ENCODE measurements at regions not wholly inside any gene's neighbourhood (a gene's known extent, or its start where the extent isn't known, plus 50 kb on each side); places are given as distances from the start of the nearest gene placed in this dataset.

DNA sequence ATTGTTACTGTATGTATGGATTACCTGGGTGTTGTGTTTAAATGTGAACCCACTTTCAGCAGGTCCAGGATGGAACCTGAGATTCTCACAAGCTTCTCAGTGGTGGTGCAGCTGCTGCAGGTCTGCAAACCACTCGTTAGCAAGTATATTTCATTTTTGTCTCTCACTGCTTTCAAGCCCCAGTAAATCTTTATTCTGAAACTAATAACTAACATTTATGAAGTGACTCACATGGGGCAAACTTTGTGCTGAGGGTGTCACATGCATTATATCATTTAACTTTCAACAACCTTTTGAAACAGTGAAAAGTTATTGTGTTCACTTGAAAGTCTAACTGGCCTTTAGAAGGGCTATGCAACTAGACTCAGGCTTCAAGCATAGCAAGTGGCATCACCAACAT is 98.9 kb upstream of the DYNLRB2 start:
- H3K27ac ChIP-seq: no peak overlapping the region
- H3K9me3 ChIP-seq: no peaks in the 10 kb centered on the region
- TF ChIP-seq POLR2A (IDR thresholded peaks at IDR 0.05): no peak
- no peak for TF ChIP-seq EP300 (IDR thresholded peaks at IDR 0.05)
- TF ChIP-seq, protein P1, sequence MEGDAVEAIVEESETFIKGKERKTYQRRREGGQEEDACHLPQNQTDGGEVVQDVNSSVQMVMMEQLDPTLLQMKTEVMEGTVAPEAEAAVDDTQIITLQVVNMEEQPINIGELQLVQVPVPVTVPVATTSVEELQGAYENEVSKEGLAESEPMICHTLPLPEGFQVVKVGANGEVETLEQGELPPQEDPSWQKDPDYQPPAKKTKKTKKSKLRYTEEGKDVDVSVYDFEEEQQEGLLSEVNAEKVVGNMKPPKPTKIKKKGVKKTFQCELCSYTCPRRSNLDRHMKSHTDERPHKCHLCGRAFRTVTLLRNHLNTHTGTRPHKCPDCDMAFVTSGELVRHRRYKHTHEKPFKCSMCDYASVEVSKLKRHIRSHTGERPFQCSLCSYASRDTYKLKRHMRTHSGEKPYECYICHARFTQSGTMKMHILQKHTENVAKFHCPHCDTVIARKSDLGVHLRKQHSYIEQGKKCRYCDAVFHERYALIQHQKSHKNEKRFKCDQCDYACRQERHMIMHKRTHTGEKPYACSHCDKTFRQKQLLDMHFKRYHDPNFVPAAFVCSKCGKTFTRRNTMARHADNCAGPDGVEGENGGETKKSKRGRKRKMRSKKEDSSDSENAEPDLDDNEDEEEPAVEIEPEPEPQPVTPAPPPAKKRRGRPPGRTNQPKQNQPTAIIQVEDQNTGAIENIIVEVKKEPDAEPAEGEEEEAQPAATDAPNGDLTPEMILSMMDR (IDR thresholded peaks at IDR 0.05): no peak
- no peak for TF ChIP-seq POLR2AphosphoS5 (IDR thresholded peaks at IDR 0.05)
- no peak for DNase-seq
- no peaks in the 10 kb centered on the region for H3K27me3 ChIP-seq
- H3K4me3 ChIP-seq: no peak overlapping the region
- intact Hi-C loops (cut with DNase I; ENCODE audit: low total_unique reads): no loop called here
- no peaks in the 10 kb centered on the region for H3K4me1 ChIP-seq
- 66 to 74% (median 69%) methylated on average over 1 of the region's 1 CpG for WGBS, 5 donors
- no peaks in the 10 kb centered on the region for H3K36me3 ChIP-seq

DNA sequence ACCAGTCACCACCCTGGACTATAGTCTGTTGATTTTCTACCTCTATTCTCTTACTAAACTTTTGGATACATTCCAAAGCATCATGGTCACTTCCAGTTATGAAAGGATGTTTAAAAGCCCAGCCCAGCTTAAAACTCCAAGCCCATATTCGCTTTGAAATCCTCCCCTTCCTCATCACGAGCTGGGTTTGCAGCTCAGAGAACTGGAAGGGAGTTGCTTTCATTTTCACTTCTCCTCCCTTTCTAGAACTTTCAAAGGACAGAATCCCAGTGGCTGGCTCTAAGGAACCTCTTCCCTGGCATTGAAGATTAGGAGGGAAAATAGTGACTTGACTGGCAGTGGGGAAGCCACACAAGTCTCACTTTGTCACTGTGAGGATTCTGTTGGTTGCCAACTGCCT is 100.1 kb upstream of the DYNLRB2 start:
- no peaks in the 10 kb centered on the region for H3K27me3 ChIP-seq
- DNase-seq: peak in 1 of 2 donors; percentile 18

DNA sequence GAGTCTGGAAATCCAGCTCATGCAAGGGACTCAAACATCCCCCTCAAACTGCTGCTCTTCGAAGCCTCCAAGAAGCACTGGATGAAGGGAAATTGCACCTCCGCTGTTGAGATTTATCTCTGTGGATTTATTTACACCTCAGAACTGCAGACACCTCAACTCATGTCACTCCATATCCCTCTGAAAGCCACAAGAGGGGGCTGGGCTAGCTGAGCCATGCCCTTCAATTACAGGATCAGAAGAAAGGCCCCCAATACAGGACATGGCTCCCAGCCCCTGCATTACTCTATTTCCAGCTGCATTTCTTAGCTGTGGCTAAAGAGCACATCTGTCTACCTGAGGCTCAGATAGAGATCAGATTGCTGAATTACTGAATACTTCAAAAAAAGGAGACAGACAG is 103.1 kb upstream of the DYNLRB2 start:
- intact Hi-C loops (cut with DNase I; ENCODE audit: low total_unique reads): no loop called here
- TF ChIP-seq POLR2AphosphoS5 (IDR thresholded peaks at IDR 0.05): no peak
- no peak for TF ChIP-seq POLR2A (IDR thresholded peaks at IDR 0.05)
- no peak for TF ChIP-seq EP300 (IDR thresholded peaks at IDR 0.05)
- TF ChIP-seq, protein P1 (IDR thresholded peaks at IDR 0.05): no peak
- WGBS, 5 donors: 85 to 96% (median 93%) methylated on average over 2 of the region's 2 CpGs
- Histone ChIP-seq H3K27ac (no peak overlapping the region), H3K4me1 (no peaks in the 10 kb centered on the region), H3K4me3 (no peak overlapping the region), H3K9me3 (no peaks in the 10 kb centered on the region), H3K36me3 (no peaks in the 10 kb centered on the region), H3K27me3 (peaks cover 0 to 7% (median 0%) of the 10 kb centered on the region in 3 donors)
- no peak for DNase-seq

More for the DNA sequence above, 100.1 kb upstream of the DYNLRB2 start:
- no peak overlapping the region for H3K4me3 ChIP-seq
- no peaks in the 10 kb centered on the region for H3K4me1 ChIP-seq
- no peaks in the 10 kb centered on the region for H3K36me3 ChIP-seq
- TF ChIP-seq, protein P1 (IDR thresholded peaks at IDR 0.05): no peak
- no peak for TF ChIP-seq EP300 (IDR thresholded peaks at IDR 0.05)
- no peak for TF ChIP-seq POLR2A (IDR thresholded peaks at IDR 0.05)
- TF ChIP-seq POLR2AphosphoS5 (IDR thresholded peaks at IDR 0.05): no peak
- no peaks in the 10 kb centered on the region for H3K9me3 ChIP-seq
- WGBS, 5 donors: 36 to 55% (median 48%) methylated on average over 2 of the region's 2 CpGs
- H3K27ac ChIP-seq: no peak overlapping the region
- intact Hi-C loops (cut with DNase I; ENCODE audit: low total_unique reads): no loop called here

DNA sequence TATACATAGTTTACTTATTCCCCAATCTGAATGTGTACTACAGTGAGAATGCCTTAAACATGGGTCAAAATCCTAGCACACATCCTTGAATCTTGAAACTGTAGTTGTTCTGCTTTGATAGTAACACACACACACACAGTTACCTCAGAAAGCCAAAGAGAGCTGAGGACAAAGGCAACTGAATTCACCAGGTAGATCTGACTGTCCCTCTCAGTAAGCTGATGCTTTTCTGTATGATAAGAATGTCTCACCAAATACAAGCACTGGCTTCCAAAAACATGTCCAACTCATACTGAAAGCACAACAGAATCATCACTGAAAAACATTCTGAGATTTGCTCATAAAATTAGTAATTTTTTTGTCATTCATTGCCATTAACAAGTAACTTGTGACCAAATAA is 104.3 kb upstream of the DYNLRB2 start:
- TF ChIP-seq, protein P1 (IDR thresholded peaks at IDR 0.05): no peak
- TF ChIP-seq POLR2AphosphoS5 (IDR thresholded peaks at IDR 0.05) (no peak), EP300 (IDR thresholded peaks at IDR 0.05) (no peak), POLR2A (IDR thresholded peaks at IDR 0.05) (no peak)
- no peaks in the 10 kb centered on the region for H3K9me3 ChIP-seq
- peaks cover 0 to 7% (median 0%) of the 10 kb centered on the region in 3 donors for H3K27me3 ChIP-seq
- no peaks in the 10 kb centered on the region for H3K4me1 ChIP-seq
- no peak overlapping the region for H3K27ac ChIP-seq
- H3K4me3 ChIP-seq: no peak overlapping the region
- intact Hi-C loops (cut with DNase I; ENCODE audit: low total_unique reads): no loop called here
- no peaks in the 10 kb centered on the region for H3K36me3 ChIP-seq
- no peak for DNase-seq
